PC-9 (cell line): ENCODE measurements at regions not wholly inside any gene's neighbourhood (a gene's known extent, or its start where the extent isn't known, plus 50 kb on each side); places are given as distances from the start of the nearest gene placed in this dataset.

Source experiments
- BruUV-seq: library from RNA; stranded (reverse); fragments of 400-500 nt; replicated peaks from 2 replicates; lab custom pipeline; 2021; lab: Mats Ljungman, UMichigan
- CTCF ChIA-PET: fragments of 300-600 bp; sonication (Branson Sonifier 250); formaldehyde crosslinking; loops from one replicate; lab custom pipeline; 2022; ENCODE audit warnings: antibody characterized with exemption; lab: Charles Lee
- POLR2A ChIA-PET: fragments of 300-600 bp; sonication (Branson Sonifier 250); formaldehyde crosslinking; loops from one replicate; lab custom pipeline; 2022; ENCODE audit warnings: antibody characterized with exemption; ENCODE audit not compliant: unreplicated experiment; lab: Charles Lee
- DNase-seq, 2 experiments: peaks; one replicate each; pipeline versions ENCODE4 v3.0.0 to v3.0.0-alpha.2; 2015 to 2022; ENCODE audit warnings: mixed read lengths in 1 of 2
- H2AFZ ChIP-seq: fragments of 200-600 bp; sonication (generic); 2 replicates; pipeline ENCODE4 v1.8.1; 2017; ENCODE audit warnings: antibody characterized with exemption
- H3F3A ChIP-seq: fragments of 200-600 bp; sonication (generic); 2 replicates; pipeline ENCODE4 v1.8.1; 2017; ENCODE audit warnings: antibody characterized with exemption, mild to moderate bottlenecking, low read depth; ENCODE audit not compliant: insufficient read depth
- H3K27ac ChIP-seq: fragments of 200-600 bp; sonication (generic); 2 replicates; pipeline ENCODE4 v1.6.1; 2016; ENCODE audit warnings: mixed run types
- H3K27me3 ChIP-seq: fragments of 200-600 bp; sonication (generic); 2 replicates; pipeline ENCODE4 v1.6.1; 2016; ENCODE audit warnings: low read depth, mixed run types; ENCODE audit not compliant: insufficient read depth
- H3K36me3 ChIP-seq: fragments of 200-600 bp; sonication (generic); 2 replicates; pipeline ENCODE4 v1.6.1; 2016; ENCODE audit warnings: low read depth, mixed run types
- H3K4me1 ChIP-seq: fragments of 200-600 bp; sonication (generic); replicated peaks from 2 replicates; pipeline ENCODE4 v1.6.1; 2016; ENCODE audit warnings: mixed run types; ENCODE audit not compliant: insufficient read depth
- H3K4me2 ChIP-seq: fragments of 200-600 bp; sonication (generic); 2 replicates; pipeline ENCODE4 v1.6.1; 2017; ENCODE audit warnings: mixed run types
- H3K4me3 ChIP-seq: fragments of 200-600 bp; sonication (generic); 2 replicates; pipeline ENCODE4 v1.6.1; 2016; ENCODE audit warnings: mixed run types
- H3K79me2 ChIP-seq: fragments of 200-600 bp; sonication (generic); 2 replicates; pipeline ENCODE4 v1.6.1; 2017; ENCODE audit warnings: low read depth, mixed run types
- H3K9me2 ChIP-seq: fragments of 200-600 bp; sonication (generic); 2 replicates; pipeline ENCODE4 v1.8.1; 2017; ENCODE audit warnings: mild to moderate bottlenecking; ENCODE audit not compliant: insufficient read depth
- H3K9me3 ChIP-seq: fragments of 200-600 bp; sonication (generic); 2 replicates; pipeline ENCODE4 v1.8.1; 2016; ENCODE audit warnings: low read depth; ENCODE audit not compliant: insufficient read depth
- H4K20me1 ChIP-seq: fragments of 200-600 bp; sonication (generic); 2 replicates; pipeline ENCODE4 v1.8.1; 2017; ENCODE audit not compliant: insufficient read depth
- CTCF ChIP-seq: fragments of 200-600 bp; sonication (generic); conservative IDR thresholded peaks from 2 replicates; pipeline ENCODE4 v1.6.1; 2017; ENCODE audit warnings: mixed run types, antibody characterized with exemption, mild to moderate bottlenecking, moderate library complexity
- EZH2 ChIP-seq: fragments of 200-600 bp; sonication (generic); IDR thresholded peaks from 2 replicates; pipeline ENCODE4 v1.8.0; 2017; ENCODE audit warnings: antibody characterized with exemption, low read depth
- intact Hi-C: fragments of 100-400 bp; cut with micrococcal nuclease; formaldehyde crosslinking; loops from one replicate; pipeline ENCODE4 v1.10.0; 2022; ENCODE audit not compliant: unreplicated experiment

GRCh38 chr7:110224643-110225042 lies 866.3 kb upstream of the LRRN3 start:
- Histone ChIP-seq H3K27ac (no peak overlapping the region), H3K9me3 (no peaks in the 10 kb centered on the region), H3K9me2 (0 out of 2 replicates have a peak, but pooled peaks cover 3% of the 10 kb centered on the region), H3K27me3 (no peaks in the 10 kb centered on the region), H3K4me2 (no peak overlapping the region), H2AFZ (no peak overlapping the region), H3K36me3 (no peaks in the 10 kb centered on the region), H3F3A (no peaks in the 10 kb centered on the region), H4K20me1 (no peaks in the 10 kb centered on the region), H3K79me2 (no peaks in the 10 kb centered on the region), H3K4me3 (no peak overlapping the region), H3K4me1 (0 out of 2 replicates have a peak, but pooled peaks cover 7% of the 10 kb centered on the region)
- CTCF ChIA-PET: no interaction called here
- TF ChIP-seq EZH2: no peak
- no peak for TF ChIP-seq CTCF
- POLR2A ChIA-PET: no interaction called here
- intact Hi-C loops: loop anchor here (10.0 kb wide), 1 partner anchor 160 kb away; no protein-coding TSS in a partner anchor
- BruUV-seq: no TSS peak
- peak; percentile 44 to 59 for DNase-seq

- BruUV-seq: no TSS peak
Measured at GRCh38 chr7:110246118-110246517, 844.8 kb upstream of the LRRN3 start.

GRCh38 chr7:110253093-110253492 lies 837.8 kb upstream of the LRRN3 start:
- Histone ChIP-seq H3K9me3 (no peaks in the 10 kb centered on the region), H3K4me1 (no peaks in the 10 kb centered on the region), H2AFZ (no peak overlapping the region), H3F3A (no peaks in the 10 kb centered on the region), H3K36me3 (no peaks in the 10 kb centered on the region), H3K9me2 (no peaks in the 10 kb centered on the region), H3K79me2 (no peaks in the 10 kb centered on the region), H3K27me3 (no peaks in the 10 kb centered on the region), H3K4me2 (no peak overlapping the region), H4K20me1 (no peaks in the 10 kb centered on the region), H3K27ac (no peak overlapping the region), H3K4me3 (no peak overlapping the region)
- no peak for TF ChIP-seq EZH2
- no peak for TF ChIP-seq CTCF
- intact Hi-C loops: no loop called here
- CTCF ChIA-PET: no interaction called here
- no peak for DNase-seq
- no TSS peak for BruUV-seq
- POLR2A ChIA-PET: no interaction called here

More at GRCh38 chr7:110246118-110246517, 844.8 kb upstream of the LRRN3 start:
- Histone ChIP-seq H2AFZ (no peak overlapping the region), H4K20me1 (no peaks in the 10 kb centered on the region), H3F3A (no peaks in the 10 kb centered on the region), H3K27me3 (no peaks in the 10 kb centered on the region), H3K9me3 (no peaks in the 10 kb centered on the region), H3K4me2 (no peak overlapping the region), H3K4me3 (no peak overlapping the region), H3K79me2 (no peaks in the 10 kb centered on the region), H3K4me1 (no peaks in the 10 kb centered on the region), H3K9me2 (no peaks in the 10 kb centered on the region), H3K36me3 (no peaks in the 10 kb centered on the region), H3K27ac (no peak overlapping the region)
- ChIA-PET POLR2A (no interaction called here), CTCF (no interaction called here)
- TF ChIP-seq EZH2 (no peak), CTCF (no peak)
- intact Hi-C loops: no loop called here
- DNase-seq: no peak
